ENCODE measurements at regions not wholly inside any gene's neighbourhood (a gene's known extent, or its start where the extent isn't known, plus 50 kb on each side); places are given as distances from the start of the nearest gene placed in this dataset.

DNA sequence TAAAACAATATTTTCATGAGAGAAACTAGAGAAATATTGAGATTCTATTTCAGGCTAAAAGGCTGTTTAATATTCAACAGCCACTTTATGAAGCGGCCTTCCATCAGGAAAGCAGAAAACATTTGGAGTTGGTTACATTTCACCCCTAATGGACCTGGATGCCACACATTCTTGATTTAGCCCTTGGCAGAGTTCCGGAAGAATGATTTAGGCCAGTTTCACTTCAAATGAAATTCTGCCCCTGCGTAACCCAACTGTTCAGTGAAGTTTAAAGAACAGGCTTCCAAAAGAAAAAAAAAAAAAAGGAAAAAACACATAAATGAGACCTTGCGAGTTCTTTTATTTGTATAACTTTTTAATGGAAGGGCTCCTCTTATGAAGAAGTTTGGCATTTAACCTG lies 239.2 kb upstream of the AKR1E2 start:
- TF ChIP-seq, protein P1, sequence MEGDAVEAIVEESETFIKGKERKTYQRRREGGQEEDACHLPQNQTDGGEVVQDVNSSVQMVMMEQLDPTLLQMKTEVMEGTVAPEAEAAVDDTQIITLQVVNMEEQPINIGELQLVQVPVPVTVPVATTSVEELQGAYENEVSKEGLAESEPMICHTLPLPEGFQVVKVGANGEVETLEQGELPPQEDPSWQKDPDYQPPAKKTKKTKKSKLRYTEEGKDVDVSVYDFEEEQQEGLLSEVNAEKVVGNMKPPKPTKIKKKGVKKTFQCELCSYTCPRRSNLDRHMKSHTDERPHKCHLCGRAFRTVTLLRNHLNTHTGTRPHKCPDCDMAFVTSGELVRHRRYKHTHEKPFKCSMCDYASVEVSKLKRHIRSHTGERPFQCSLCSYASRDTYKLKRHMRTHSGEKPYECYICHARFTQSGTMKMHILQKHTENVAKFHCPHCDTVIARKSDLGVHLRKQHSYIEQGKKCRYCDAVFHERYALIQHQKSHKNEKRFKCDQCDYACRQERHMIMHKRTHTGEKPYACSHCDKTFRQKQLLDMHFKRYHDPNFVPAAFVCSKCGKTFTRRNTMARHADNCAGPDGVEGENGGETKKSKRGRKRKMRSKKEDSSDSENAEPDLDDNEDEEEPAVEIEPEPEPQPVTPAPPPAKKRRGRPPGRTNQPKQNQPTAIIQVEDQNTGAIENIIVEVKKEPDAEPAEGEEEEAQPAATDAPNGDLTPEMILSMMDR (IDR thresholded peaks at IDR 0.05 in 4 of 5, conservative IDR thresholded peaks at IDR 0.05 in 1 of 5): no peak
- TF ChIP-seq POLR2A (IDR thresholded peaks at IDR 0.05): no peak
